HG03457 (cell line): ENCODE measurements at regions not wholly inside any gene's neighbourhood (a gene's known extent, or its start where the extent isn't known, plus 50 kb on each side); places are given as distances from the start of the nearest gene placed in this dataset.
"Not testable (repeated sequence)": the region's sequence is repeated elsewhere in the genome, so short reads cannot be mapped to it uniquely, and the experiment has no call there.

ENCODE experiments used
- ATAC-seq: cut with Tn5 transposase; IDR thresholded peaks from one replicate; pipeline ENCODE4 v1.9.1; 2021; ENCODE audit warnings: moderate number of reproducible peaks; ENCODE audit not compliant: unreplicated experiment

DNA sequence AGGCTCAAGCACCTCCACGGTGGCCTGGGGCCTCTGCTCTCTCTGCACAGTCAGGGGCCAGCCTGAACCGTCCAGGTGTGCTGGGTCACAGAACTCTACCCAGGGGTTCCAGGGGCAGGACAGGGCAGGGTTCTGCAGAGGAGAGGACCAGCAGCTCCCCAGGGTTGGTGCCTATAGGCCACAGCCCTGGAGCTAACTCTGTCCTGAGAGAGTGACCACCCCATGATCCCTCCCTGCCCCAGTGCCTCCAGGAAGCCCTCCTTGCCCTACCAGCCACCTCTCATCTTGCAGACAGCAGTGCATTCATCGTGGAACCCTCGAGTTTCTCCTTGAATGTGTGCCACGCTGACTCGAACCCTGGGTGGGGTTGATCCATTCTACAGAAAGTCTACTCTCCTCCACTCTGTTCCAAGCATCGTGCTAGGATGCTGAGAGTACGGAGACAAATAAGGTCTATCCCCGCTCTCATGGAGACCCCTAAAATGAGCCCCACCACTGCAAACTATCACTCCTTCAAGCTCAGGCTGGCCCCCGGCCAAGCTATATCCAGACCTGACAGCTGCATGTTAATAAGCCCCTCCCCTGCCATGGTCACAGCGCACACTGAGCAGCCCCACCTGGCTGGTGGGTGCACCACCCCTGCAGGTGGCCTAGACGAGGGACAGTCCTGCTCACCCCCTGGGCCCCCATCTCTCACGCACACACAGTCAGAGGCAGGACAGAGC lies 138.1 kb upstream of the FOXD4L5 start:
- not testable (repeated sequence) for ATAC-seq

DNA sequence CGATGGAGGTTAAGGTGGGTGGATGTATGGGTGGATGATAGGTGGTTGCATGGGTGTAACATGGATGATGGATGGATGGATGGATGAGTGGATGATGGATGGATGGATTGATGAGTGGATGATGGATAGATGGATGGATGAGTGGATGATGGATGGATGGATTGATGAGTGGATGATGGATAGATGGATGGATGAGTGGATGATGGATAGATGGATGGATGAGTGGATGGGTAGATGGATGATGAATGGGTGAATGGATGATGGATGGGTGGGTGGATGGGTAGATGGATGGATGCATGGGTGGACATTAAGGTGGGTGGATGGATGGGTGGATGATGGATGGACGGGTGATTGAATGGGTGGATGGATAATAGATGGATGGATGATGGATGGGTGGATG lies 136.5 kb upstream of the FOXD4L5 start:
- ATAC-seq = not testable (repeated sequence)

GRCh38 chr9:65420771-65421170 lies 135.8 kb upstream of the FOXD4L5 start:
- no peak for ATAC-seq

DNA sequence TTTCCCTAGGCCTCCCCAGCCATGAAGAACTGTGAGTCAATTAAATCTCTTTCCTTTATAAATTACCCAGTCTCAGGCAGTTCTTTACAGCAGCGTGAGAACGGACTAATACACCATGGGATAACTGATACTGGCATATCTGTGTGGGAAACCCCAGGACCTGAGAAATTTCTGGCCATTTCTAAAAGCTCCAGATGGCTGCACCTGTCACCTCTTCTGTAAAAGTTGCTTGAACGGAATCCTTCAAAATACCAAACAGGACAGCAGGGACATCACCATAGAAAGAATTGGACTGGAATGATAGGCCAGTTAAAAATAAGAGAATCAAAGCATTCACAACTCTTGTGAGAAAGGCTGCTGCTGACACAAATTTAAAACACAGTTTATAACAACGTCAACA lies 134.0 kb upstream of the FOXD4L5 start:
- not testable (repeated sequence) for ATAC-seq

- ATAC-seq = not testable (repeated sequence)
These were observed 131.9 kb upstream of the FOXD4L5 start for GRCh38 chr9:65416948-65417347.

- not testable (repeated sequence) for ATAC-seq
These were observed 129.2 kb upstream of the FOXD4L5 start for GRCh38 chr9:65414249-65414648.

- ATAC-seq = not testable (repeated sequence)
These were observed 128.4 kb upstream of the FOXD4L5 start for GRCh38 chr9:65413371-65413770.

- ATAC-seq = no peak
These were observed 126.9 kb upstream of the FOXD4L5 start for GRCh38 chr9:65411901-65412300.

DNA sequence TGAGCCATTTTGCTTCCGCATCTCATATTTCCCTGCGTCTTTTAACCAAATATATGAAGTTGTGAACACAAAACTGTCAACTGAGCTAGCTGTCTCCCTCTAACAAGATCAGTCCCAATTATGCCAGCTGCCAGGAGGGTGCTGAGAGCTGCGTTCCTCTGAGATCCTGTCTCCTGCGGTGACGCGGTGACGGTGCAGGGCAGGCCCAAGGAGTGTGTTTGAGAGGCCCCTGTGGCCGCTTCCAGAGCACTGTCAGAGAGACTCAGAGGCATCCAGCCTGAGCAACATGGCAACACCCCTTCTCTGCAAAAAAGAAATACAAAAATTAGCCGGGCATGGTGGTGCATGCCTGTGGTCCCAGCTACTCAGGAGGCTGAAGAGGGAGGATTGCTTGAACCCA lies 126.3 kb upstream of the FOXD4L5 start:
- no peak for ATAC-seq

DNA sequence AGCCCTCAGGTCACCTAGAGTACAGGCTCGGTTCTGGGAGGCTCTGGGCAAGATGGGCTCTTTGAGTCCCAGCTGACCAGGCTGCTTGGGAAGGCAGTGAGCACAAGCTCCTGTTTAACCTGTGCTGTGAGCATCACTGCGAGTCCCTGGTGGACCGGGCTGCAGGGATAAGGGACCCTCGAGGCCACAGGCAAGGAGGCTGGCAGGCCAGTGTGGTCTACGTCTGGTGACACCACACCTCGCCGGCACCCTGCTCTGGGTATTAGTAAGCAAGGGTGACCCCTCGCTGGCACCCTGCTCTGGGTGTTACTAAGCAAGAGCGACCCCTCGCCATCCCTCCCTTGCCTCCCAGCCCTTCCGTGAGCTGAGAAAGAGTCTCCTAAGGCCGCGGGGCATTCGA lies 125.9 kb upstream of the FOXD4L5 start:
- ATAC-seq = no peak

GRCh38 chr9:65409471-65409980 lies 124.5 kb upstream of the FOXD4L5 start:
- no peak for ATAC-seq

- ATAC-seq = not testable (repeated sequence)
These were observed 123.8 kb upstream of the FOXD4L5 start for GRCh38 chr9:65408806-65409205.

GRCh38 chr9:65406625-65407024 lies 121.6 kb upstream of the FOXD4L5 start:
- not testable (repeated sequence) for ATAC-seq

- not testable (repeated sequence) for ATAC-seq
These were observed 120.8 kb upstream of the FOXD4L5 start for GRCh38 chr9:65405766-65406165.

DNA sequence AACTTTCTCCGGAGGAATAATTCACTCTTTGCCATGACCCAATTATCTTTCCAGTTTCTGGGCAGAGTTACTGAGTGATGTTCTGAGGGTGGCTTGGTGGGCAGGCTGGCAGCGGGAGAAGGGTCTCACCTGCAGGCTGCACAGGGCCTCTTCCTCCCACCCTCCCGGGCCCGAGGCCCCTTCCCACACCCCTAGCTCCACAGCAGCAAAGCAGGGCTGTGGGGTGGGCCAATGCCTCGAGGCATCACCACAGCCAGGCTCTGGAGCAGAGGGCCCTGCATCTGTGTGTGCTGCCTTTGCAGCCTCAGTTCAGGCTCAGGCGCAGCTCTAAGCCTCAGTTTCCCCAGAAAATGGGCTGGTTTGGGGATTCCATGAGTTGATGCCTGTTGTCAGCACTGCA lies 120.2 kb upstream of the FOXD4L5 start:
- ATAC-seq = no peak

DNA sequence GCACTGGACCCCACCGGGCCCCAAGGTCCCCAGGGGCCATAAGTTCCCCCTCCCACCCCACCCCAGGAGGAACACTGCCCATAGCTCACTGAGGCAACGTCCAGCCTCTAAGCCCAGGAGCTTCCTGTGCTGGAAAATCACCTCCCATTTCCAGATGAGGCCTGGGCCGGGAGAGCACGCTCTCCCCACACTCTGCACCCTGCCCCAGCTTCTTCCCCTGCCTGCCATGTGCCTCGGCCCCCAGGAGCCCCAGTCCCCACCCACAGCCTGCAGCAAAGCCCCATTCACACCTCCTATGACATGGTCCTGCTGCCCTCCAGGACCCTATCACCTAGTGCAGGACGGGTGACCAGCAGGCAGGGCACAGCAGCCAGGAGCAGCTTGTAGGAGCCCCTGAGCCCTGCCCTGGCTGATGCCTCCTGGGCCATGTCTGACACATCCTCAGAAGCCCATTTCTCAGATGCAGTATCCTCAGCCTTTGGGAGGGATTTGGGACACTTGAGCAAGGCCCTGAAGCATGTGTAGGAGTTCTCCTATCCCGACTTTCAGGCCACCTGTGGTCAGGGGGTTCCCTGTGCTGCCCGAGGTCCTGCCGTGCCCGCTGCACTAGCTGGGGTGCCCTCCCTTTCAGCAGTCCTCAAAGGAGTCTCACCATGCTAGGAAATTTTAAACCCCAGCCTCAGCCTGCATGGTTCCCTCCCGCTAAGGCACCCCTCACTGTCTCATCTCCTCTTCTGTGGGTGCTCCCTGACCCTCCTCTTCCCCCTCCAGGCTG lies 119.4 kb upstream of the FOXD4L5 start:
- ATAC-seq = no peak

DNA sequence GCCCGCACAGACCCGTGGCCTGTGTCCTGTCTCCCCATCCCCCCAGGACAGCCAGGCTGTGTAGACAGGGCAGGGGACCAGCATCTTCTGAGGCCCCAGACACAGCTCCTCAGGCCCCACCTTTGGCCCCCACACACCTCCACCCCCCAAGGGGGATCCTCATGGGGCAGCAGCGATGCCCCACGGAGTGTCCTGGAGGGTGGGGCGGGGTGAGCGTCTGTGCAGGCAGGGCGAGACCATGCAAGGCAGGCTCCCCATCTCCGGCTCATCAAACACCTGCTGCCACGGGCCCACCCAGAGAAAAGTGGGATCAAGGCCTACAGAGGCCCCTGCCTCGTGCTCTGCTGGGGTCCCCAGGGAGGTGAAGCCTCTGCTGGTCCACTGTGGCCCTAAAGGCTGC lies 118.7 kb upstream of the FOXD4L5 start:
- ATAC-seq = no peak

DNA sequence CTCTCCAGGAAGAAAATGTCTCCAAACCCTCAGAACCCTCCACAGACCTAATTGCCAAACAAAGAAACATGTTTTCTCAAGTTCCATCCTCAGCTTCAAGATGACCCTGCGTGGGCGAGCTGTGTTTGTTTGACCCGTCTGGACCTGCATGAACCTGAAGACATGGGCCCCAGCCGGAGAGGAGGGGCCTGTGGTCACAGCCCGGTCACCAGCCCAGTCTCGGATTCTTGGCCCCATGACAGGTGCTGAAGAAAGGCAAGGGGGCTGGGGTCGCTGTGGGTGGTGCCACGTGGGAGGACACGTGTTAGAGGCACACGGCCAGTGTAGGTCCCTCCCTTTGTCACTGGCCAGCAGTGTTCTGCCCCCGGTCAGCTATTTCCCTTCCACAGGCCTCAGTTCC lies 118.1 kb upstream of the FOXD4L5 start:
- ATAC-seq = not testable (repeated sequence)

- not testable (repeated sequence) for ATAC-seq
These were observed 117.3 kb upstream of the FOXD4L5 start for GRCh38 chr9:65402206-65402870.

GRCh38 chr9:65401456-65402045 lies 116.5 kb upstream of the FOXD4L5 start:
- not testable (repeated sequence) for ATAC-seq

GRCh38 chr9:65400886-65401285 lies 115.9 kb upstream of the FOXD4L5 start:
- ATAC-seq = no peak
